WTC11 (cell line): ENCODE measurements at regions not wholly inside any gene's neighbourhood (a gene's known extent, or its start where the extent isn't known, plus 50 kb on each side); places are given as distances from the start of the nearest gene placed in this dataset.

Source experiments
- CREM ChIP-seq: sonication (generic); formaldehyde crosslinking; IDR thresholded peaks from 2 replicates; pipeline ENCODE4 v1.8.1; 2022; ENCODE audit warnings: mild to moderate bottlenecking, missing genetic modification reagents, moderate library complexity
- TEAD4 ChIP-seq: sonication (generic); formaldehyde crosslinking; IDR thresholded peaks from 2 replicates; pipeline ENCODE4 v1.8.0; 2022; ENCODE audit warnings: mild to moderate bottlenecking, missing genetic modification reagents
- ZBTB21 ChIP-seq: sonication (generic); formaldehyde crosslinking; IDR thresholded peaks from 2 replicates; pipeline ENCODE4 v1.8.1; 2023; ENCODE audit warnings: mild to moderate bottlenecking, missing genetic modification reagents, borderline replicate concordance
- ZNF263 ChIP-seq: sonication (generic); formaldehyde crosslinking; IDR thresholded peaks from 2 replicates; pipeline ENCODE4 v1.8.1; 2022; ENCODE audit warnings: low read depth, mild to moderate bottlenecking, moderate library complexity, missing genetic modification reagents
- TF ChIP-seq, protein P1 (sequence below): fragments of 200-600 bp; IDR thresholded peaks from 2 replicates; pipeline ENCODE4 v1.8.0; 2022; ENCODE audit warnings: antibody characterized with exemption
- TF ChIP-seq, protein P2 (sequence below): sonication (generic); formaldehyde crosslinking; IDR thresholded peaks from 2 replicates; pipeline ENCODE4 v1.8.1; 2022; ENCODE audit warnings: low read depth, mild to moderate bottlenecking, moderate library complexity, missing genetic modification reagents, borderline replicate concordance
- TF ChIP-seq, protein P3 (sequence below): fragments of 250-450 bp; sonication (Bioruptor Pico); IDR thresholded peaks from 2 replicates; pipeline ENCODE4 v1.9.0; 2021; ENCODE audit warnings: mild to moderate bottlenecking
- TF ChIP-seq, protein P4 (sequence below): sonication (generic); formaldehyde crosslinking; IDR thresholded peaks from 2 replicates; pipeline ENCODE4 v1.8.1; 2022; ENCODE audit warnings: mild to moderate bottlenecking, missing genetic modification reagents, moderate library complexity, borderline replicate concordance
- TF ChIP-seq, protein P5 (sequence below): sonication (generic); formaldehyde crosslinking; IDR thresholded peaks from 2 replicates; pipeline ENCODE4 v1.8.0; 2023; ENCODE audit warnings: mild to moderate bottlenecking, missing genetic modification reagents
- TF ChIP-seq, protein P6 (sequence below): sonication (generic); formaldehyde crosslinking; IDR thresholded peaks from 2 replicates; pipeline ENCODE4 v1.8.0; 2022; ENCODE audit warnings: mild to moderate bottlenecking, missing genetic modification reagents
- TF ChIP-seq, protein P7 (sequence below): sonication (generic); formaldehyde crosslinking; IDR thresholded peaks from 2 replicates; pipeline ENCODE4 v1.8.1; 2022; ENCODE audit warnings: mild to moderate bottlenecking, moderate library complexity, missing genetic modification reagents
- TF ChIP-seq, protein P8 (sequence below): sonication (generic); formaldehyde crosslinking; IDR thresholded peaks from 2 replicates; pipeline ENCODE4 v1.8.1; 2023; ENCODE audit warnings: mild to moderate bottlenecking, missing genetic modification reagents

DNA sequence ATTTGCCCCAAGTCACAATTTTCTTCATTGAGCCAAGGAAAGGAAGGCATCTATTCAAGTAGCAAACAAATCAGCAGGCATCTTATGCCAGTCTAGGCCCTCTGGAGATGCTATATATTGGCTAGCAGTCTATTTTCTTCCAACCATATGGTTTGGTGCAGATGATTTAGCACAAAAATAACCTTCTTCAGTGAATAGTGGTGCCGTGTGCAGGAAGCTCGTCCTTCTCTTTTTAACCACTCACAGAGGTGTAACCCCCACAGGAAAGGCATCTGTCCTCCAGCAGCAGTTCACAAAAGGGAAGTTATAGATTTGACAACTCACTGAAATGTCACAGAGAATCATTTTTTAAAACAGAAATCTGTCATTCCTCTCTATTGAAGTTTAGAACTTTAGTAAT lies 445.7 kb upstream of the SYT1 start:
- TF ChIP-seq, protein P1, sequence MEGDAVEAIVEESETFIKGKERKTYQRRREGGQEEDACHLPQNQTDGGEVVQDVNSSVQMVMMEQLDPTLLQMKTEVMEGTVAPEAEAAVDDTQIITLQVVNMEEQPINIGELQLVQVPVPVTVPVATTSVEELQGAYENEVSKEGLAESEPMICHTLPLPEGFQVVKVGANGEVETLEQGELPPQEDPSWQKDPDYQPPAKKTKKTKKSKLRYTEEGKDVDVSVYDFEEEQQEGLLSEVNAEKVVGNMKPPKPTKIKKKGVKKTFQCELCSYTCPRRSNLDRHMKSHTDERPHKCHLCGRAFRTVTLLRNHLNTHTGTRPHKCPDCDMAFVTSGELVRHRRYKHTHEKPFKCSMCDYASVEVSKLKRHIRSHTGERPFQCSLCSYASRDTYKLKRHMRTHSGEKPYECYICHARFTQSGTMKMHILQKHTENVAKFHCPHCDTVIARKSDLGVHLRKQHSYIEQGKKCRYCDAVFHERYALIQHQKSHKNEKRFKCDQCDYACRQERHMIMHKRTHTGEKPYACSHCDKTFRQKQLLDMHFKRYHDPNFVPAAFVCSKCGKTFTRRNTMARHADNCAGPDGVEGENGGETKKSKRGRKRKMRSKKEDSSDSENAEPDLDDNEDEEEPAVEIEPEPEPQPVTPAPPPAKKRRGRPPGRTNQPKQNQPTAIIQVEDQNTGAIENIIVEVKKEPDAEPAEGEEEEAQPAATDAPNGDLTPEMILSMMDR, result no peak
- no peak for TF ChIP-seq CREM (CRISPR knock-in tag)
- TF ChIP-seq, protein P2, sequence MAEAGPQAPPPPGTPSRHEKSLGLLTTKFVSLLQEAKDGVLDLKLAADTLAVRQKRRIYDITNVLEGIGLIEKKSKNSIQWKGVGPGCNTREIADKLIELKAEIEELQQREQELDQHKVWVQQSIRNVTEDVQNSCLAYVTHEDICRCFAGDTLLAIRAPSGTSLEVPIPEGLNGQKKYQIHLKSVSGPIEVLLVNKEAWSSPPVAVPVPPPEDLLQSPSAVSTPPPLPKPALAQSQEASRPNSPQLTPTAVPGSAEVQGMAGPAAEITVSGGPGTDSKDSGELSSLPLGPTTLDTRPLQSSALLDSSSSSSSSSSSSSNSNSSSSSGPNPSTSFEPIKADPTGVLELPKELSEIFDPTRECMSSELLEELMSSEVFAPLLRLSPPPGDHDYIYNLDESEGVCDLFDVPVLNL, result no peak
- TF ChIP-seq ZBTB21 (CRISPR knock-in tag), result no peak
- TF ChIP-seq, protein P3, sequence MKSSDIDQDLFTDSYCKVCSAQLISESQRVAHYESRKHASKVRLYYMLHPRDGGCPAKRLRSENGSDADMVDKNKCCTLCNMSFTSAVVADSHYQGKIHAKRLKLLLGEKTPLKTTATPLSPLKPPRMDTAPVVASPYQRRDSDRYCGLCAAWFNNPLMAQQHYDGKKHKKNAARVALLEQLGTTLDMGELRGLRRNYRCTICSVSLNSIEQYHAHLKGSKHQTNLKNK (CRISPR knock-in tag), result no peak
- TF ChIP-seq, protein P4, sequence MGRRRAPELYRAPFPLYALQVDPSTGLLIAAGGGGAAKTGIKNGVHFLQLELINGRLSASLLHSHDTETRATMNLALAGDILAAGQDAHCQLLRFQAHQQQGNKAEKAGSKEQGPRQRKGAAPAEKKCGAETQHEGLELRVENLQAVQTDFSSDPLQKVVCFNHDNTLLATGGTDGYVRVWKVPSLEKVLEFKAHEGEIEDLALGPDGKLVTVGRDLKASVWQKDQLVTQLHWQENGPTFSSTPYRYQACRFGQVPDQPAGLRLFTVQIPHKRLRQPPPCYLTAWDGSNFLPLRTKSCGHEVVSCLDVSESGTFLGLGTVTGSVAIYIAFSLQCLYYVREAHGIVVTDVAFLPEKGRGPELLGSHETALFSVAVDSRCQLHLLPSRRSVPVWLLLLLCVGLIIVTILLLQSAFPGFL (CRISPR knock-in tag), result no peak
- TF ChIP-seq ZNF263, result no peak
- TF ChIP-seq, protein P5, sequence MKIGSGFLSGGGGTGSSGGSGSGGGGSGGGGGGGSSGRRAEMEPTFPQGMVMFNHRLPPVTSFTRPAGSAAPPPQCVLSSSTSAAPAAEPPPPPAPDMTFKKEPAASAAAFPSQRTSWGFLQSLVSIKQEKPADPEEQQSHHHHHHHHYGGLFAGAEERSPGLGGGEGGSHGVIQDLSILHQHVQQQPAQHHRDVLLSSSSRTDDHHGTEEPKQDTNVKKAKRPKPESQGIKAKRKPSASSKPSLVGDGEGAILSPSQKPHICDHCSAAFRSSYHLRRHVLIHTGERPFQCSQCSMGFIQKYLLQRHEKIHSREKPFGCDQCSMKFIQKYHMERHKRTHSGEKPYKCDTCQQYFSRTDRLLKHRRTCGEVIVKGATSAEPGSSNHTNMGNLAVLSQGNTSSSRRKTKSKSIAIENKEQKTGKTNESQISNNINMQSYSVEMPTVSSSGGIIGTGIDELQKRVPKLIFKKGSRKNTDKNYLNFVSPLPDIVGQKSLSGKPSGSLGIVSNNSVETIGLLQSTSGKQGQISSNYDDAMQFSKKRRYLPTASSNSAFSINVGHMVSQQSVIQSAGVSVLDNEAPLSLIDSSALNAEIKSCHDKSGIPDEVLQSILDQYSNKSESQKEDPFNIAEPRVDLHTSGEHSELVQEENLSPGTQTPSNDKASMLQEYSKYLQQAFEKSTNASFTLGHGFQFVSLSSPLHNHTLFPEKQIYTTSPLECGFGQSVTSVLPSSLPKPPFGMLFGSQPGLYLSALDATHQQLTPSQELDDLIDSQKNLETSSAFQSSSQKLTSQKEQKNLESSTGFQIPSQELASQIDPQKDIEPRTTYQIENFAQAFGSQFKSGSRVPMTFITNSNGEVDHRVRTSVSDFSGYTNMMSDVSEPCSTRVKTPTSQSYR (CRISPR knock-in tag), result no peak
- TF ChIP-seq, protein P6, sequence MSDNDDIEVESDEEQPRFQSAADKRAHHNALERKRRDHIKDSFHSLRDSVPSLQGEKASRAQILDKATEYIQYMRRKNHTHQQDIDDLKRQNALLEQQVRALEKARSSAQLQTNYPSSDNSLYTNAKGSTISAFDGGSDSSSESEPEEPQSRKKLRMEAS (CRISPR knock-in tag), result no peak
- TF ChIP-seq, protein P7, sequence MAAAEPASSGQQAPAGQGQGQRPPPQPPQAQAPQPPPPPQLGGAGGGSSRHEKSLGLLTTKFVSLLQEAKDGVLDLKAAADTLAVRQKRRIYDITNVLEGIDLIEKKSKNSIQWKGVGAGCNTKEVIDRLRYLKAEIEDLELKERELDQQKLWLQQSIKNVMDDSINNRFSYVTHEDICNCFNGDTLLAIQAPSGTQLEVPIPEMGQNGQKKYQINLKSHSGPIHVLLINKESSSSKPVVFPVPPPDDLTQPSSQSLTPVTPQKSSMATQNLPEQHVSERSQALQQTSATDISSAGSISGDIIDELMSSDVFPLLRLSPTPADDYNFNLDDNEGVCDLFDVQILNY (CRISPR knock-in tag), result no peak
- no peak for TF ChIP-seq TEAD4 (CRISPR knock-in tag)
- TF ChIP-seq, protein P8, sequence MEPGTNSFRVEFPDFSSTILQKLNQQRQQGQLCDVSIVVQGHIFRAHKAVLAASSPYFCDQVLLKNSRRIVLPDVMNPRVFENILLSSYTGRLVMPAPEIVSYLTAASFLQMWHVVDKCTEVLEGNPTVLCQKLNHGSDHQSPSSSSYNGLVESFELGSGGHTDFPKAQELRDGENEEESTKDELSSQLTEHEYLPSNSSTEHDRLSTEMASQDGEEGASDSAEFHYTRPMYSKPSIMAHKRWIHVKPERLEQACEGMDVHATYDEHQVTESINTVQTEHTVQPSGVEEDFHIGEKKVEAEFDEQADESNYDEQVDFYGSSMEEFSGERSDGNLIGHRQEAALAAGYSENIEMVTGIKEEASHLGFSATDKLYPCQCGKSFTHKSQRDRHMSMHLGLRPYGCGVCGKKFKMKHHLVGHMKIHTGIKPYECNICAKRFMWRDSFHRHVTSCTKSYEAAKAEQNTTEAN (CRISPR knock-in tag), result no peak
